C4-2B (cell line): ENCODE measurements at regions not wholly inside any gene's neighbourhood (a gene's known extent, or its start where the extent isn't known, plus 50 kb on each side); places are given as distances from the start of the nearest gene placed in this dataset.

ENCODE experiments used
- H3K27ac ChIP-seq: fragments of 450-650 bp; 2 replicates; pipeline ENCODE4 v1.5.1; 2017
- CTCF ChIP-seq: fragments of 450-650 bp; conservative IDR thresholded peaks from 2 replicates; pipeline ENCODE4 v1.5.1; 2017; ENCODE audit warnings: mild to moderate bottlenecking
- ZFX ChIP-seq: fragments of 450-650 bp; IDR thresholded peaks from 2 replicates; pipeline ENCODE4 v1.6.1; 2017

DNA sequence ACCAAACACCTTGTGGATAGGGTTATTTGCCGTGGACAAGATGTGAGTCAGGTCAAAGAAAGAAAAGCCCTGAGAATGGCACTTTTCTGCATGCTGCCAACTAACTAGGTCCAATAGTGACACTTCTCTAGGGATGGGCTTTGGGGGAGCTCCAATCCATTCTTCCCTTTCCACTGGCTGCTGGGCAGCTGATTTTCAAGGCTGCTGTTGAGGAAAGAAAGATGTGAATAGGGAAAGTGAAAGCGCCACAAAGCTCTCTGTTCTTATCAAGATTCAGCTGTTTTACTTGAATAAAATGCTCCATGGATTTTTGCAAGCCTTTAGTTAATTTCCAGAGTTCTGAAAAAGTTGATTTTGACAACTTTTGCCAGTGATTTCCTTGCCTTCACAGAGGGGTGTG is 244.2 kb upstream of the F9 start:
- H3K27ac ChIP-seq = no peak overlapping the region
- TF ChIP-seq ZFX (no peak), CTCF (no peak)

GRCh38 chrX:139267851-139268250 is 262.7 kb upstream of the F9 start:
- H3K27ac ChIP-seq = no peak overlapping the region
- TF ChIP-seq ZFX (no peak), CTCF (no peak)

- H3K27ac ChIP-seq = no peak overlapping the region
- no peak for TF ChIP-seq ZFX
Measured at GRCh38 chrX:139246295-139246694, 284.2 kb upstream of the F9 start.

DNA sequence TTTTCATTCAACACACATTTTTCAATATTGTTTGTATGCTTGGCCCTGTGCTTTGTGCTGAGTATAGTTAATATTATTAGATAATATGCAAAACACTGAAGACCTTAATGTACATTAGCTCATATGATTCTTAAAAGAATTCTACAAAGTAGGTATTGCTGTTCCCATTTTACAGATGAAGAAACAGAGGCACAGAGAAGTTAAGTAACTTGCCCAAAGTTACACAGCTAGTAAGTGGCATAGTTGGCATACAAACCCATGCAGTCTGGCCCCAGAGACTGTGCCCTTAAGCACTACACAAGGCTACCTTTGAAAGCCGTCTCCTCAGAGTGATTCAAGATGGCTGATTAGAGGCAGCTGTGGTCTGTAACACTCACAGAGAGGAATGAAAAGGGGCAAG is 293.4 kb upstream of the F9 start:
- no peak for TF ChIP-seq ZFX
- TF ChIP-seq CTCF = no peak
- H3K27ac ChIP-seq = no peak overlapping the region

DNA sequence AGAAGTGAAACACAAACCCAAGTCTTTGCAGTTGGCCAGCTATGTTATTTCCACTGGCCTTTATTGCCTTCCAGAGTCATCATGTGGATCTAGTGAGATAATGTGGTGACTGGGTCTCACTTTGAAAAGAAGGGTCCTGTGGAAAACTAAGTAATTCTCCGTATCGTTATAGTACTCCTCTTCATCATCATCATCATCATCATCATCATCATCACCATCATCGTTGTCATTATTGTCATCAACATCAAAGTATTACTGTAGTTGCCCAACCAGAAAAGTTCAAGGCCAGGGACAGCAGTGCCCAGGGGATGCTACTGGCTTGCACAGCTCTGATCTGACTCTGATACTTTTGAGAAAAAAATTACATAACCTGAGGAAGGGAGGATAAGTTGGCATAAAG is 295.6 kb upstream of the F9 start:
- no peak overlapping the region for H3K27ac ChIP-seq
- TF ChIP-seq ZFX (no peak), CTCF (no peak)

DNA sequence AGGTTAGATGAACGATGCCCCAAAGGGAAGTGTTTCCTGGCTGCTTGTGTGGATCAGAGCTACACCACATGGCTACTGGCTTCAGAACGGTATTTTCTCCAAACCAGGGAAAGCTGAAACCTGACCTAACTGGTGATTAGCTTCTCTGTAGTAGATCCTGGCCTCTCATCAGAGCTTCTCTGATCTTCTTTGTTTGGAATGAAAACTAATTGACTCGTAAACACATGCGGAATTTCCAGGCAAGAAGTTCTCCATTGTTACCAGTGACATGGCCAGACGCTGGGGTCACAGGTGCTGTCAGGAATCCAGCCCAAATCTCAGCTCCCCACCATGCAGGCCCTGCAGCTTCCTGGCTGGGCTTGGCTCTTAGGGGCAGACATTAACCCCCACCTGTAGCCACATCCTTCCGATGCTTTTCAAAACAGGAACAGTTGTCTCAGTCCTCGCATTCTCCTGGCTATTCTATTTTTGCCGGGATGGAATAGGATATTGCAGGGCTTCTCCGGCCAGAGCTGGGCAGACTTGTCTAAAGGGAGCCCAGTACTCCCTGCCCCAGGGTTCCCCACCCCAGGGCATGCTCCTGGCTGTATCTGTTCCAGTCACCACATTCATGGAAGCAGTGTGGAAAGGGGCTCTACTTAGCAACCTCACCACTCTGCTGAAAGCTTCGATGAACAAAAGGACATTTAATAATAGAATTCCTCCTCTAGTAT is 305.4 kb upstream of the F9 start:
- TF ChIP-seq ZFX (no peak), CTCF (no peak)
- H3K27ac ChIP-seq = no peak overlapping the region

GRCh38 chrX:139222511-139223200 is 307.9 kb upstream of the F9 start:
- no peak for TF ChIP-seq CTCF
- no peak for TF ChIP-seq ZFX
- H3K27ac ChIP-seq = no peak overlapping the region
